Gastroesophageal sphincter (tissue), 3 donors: ENCODE measurements at regions not wholly inside any gene's neighbourhood (a gene's known extent, or its start where the extent isn't known, plus 50 kb on each side); places are given as distances from the start of the nearest gene placed in this dataset.

Experiments
- CTCF ChIP-seq, 4 experiments: fragments of 200-600 bp in 2 of 4; fragments of 450-650 bp in 2 of 4; sonication (generic) in 1 of 4; IDR thresholded peaks; one replicate each; pipeline ENCODE4 v1.5.1; 2017 to 2019; ENCODE audit warnings: antibody characterized with exemption in 4 of 4, mild to moderate bottlenecking in 2 of 4, moderate library complexity in 2 of 4
- POLR2AphosphoS5 ChIP-seq: sonication (generic); formaldehyde crosslinking; IDR thresholded peaks from one replicate; pipeline ENCODE4 v1.6.1; 2017; ENCODE audit warnings: antibody characterized with exemption

GRCh38 chr16:82419332-82419731 is 207.4 kb upstream of the CDH13 start:
- TF ChIP-seq CTCF (IDR thresholded peaks at IDR 0.05) (no peak), POLR2AphosphoS5 (no peak)
